GM12892 (cell line): ENCODE measurements at regions not wholly inside any gene's neighbourhood (a gene's known extent, or its start where the extent isn't known, plus 50 kb on each side); places are given as distances from the start of the nearest gene placed in this dataset.

Experiments used
- POLR2A ChIP-seq: IDR thresholded peaks from 2 replicates; pipeline ENCODE4 v1.6.1; 2011; ENCODE audit warnings: low read depth, low read length, control low read depth
- POLR2AphosphoS5 ChIP-seq: IDR thresholded peaks from 2 replicates; pipeline ENCODE4 v1.6.1; 2011; ENCODE audit warnings: low read depth, low read length, control low read depth
- TAF1 ChIP-seq: IDR thresholded peaks from 2 replicates; pipeline ENCODE4 v1.6.1; 2011; ENCODE audit warnings: low read depth, mild to moderate bottlenecking, control low read depth, low read length, borderline replicate concordance

GRCh38 chr2:8599421-8600242 is 82.2 kb upstream of the ID2 start:
- TF ChIP-seq POLR2A (no peak), POLR2AphosphoS5 (no peak), TAF1 (no peak)
